Head of caudate nucleus (tissue), 42 donors: ENCODE measurements at regions not wholly inside any gene's neighbourhood (a gene's known extent, or its start where the extent isn't known, plus 50 kb on each side); places are given as distances from the start of the nearest gene placed in this dataset.
A peak's percentile ranks its signal among the peaks of the same experiment; 100 is the strongest.

Experiments
- DNase-seq, 42 donors: peaks; one replicate each; pipeline versions ENCODE4 v3.0.0 to v3.0.0-alpha.2; 2020 to 2021; ENCODE audit warnings: mixed read lengths in 7 of 42
- intact Hi-C: fragments of 100-400 bp; cut with DNase I; formaldehyde crosslinking; loops from one replicate; pipeline ENCODE4 v1.15.0; 2022

- DNase-seq: peak in 4 of 42 donors; percentile 4 to 38 (median 22)
- intact Hi-C loops: no loop called here
These were observed 414.2 kb downstream of the ZNF521 start for GRCh38 chr18:24937639-24938275.

- intact Hi-C loops: no loop called here
- no peak for DNase-seq
These were observed 411.6 kb downstream of the ZNF521 start for GRCh38 chr18:24940416-24940815.

GRCh38 chr18:24941174-24941951 lies 410.6 kb downstream of the ZNF521 start:
- peak in 1 of 42 donors; percentile 12 for DNase-seq
- intact Hi-C loops: no loop called here

- intact Hi-C loops: no loop called here
- peak in 1 of 42 donors; percentile 12 for DNase-seq
These were observed 409.8 kb downstream of the ZNF521 start for GRCh38 chr18:24942144-24942543.

GRCh38 chr18:24947521-24948305 lies 404.3 kb downstream of the ZNF521 start:
- intact Hi-C loops: no loop called here
- DNase-seq: no peak

- intact Hi-C loops: no loop called here
These were observed 402.1 kb downstream of the ZNF521 start for GRCh38 chr18:24949908-24950307.

GRCh38 chr18:24954341-24954740 lies 397.6 kb downstream of the ZNF521 start:
- intact Hi-C loops: no loop called here
- DNase-seq: no peak

More at GRCh38 chr18:24949908-24950307, 402.1 kb downstream of the ZNF521 start:
- no peak for DNase-seq

GRCh38 chr18:24958001-24958400 lies 394.0 kb downstream of the ZNF521 start:
- intact Hi-C loops: no loop called here
- no peak for DNase-seq

- no peak for DNase-seq
- intact Hi-C loops: no loop called here
These were observed 392.9 kb downstream of the ZNF521 start for GRCh38 chr18:24959051-24959476.

GRCh38 chr18:24964216-24964615 lies 387.8 kb downstream of the ZNF521 start:
- peak in 1 of 42 donors; percentile 13 for DNase-seq
- intact Hi-C loops: no loop called here

GRCh38 chr18:24968238-24968775 lies 383.7 kb downstream of the ZNF521 start:
- intact Hi-C loops: no loop called here
- no peak for DNase-seq

- intact Hi-C loops: no loop called here
- DNase-seq: no peak
These were observed 379.4 kb downstream of the ZNF521 start for GRCh38 chr18:24972577-24972976.

- DNase-seq: no peak
- intact Hi-C loops: no loop called here
These were observed 377.5 kb downstream of the ZNF521 start for GRCh38 chr18:24974431-24974830.

- no peak for DNase-seq
- intact Hi-C loops: no loop called here
These were observed 376.2 kb downstream of the ZNF521 start for GRCh38 chr18:24975496-24976372.

- intact Hi-C loops: no loop called here
- DNase-seq: no peak
These were observed 375.5 kb downstream of the ZNF521 start for GRCh38 chr18:24976502-24976901.

- intact Hi-C loops: no loop called here
These were observed 372.7 kb downstream of the ZNF521 start for GRCh38 chr18:24979235-24979634.

GRCh38 chr18:24982831-24983230 lies 369.1 kb downstream of the ZNF521 start:
- intact Hi-C loops: no loop called here
- DNase-seq: no peak

More at GRCh38 chr18:24979235-24979634, 372.7 kb downstream of the ZNF521 start:
- DNase-seq: no peak

- DNase-seq: no peak
- intact Hi-C loops: no loop called here
These were observed 368.3 kb downstream of the ZNF521 start for GRCh38 chr18:24983566-24984139.
